ENCODE measurements at regions not wholly inside any gene's neighbourhood (a gene's known extent, or its start where the extent isn't known, plus 50 kb on each side); places are given as distances from the start of the nearest gene placed in this dataset.
"Not testable (repeated sequence)": the region's sequence is repeated elsewhere in the genome, so short reads cannot be mapped to it uniquely, and the experiment has no call there.

DNA sequence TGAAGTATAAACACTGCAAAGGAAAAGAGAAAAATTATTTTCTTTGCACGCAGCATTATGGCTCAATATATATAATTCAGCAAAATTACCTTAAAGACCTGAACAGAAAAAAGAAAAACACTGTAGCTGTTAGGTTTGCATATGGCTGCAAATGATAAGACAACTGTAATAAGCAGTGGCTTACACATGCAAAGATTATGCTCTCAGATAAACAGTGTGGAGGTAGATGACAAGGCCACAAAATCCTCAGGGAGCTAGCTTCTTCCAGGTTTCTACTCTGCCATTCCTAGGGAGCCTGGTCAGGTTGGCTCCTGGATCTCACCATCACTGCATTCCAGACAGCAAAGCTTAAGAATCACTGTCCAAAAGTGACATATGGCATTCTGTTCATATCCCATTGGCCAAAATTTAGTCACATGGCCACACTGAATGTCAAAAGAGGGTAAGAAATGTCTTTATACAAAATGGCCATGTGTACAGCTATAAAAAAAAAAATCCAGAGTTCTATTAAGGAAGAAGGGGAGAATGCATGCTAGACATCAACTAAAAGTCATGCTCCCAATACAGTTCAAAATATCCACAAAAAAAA is 195.2 kb upstream of the SLC7A11 start:
- Histone ChIP-seq H3K4me1 (ENCODE audit: control insufficient read depth in 5 of 5, insufficient read depth in 5 of 5, low read length in 5 of 5) (peaks cover 0 to 2% (median 0%) of the 10 kb centered on the region in 5 donors), H3K36me3 (ENCODE audit: control insufficient read depth in 4 of 4, insufficient read depth in 4 of 4, low read length in 4 of 4) (no peaks in the 10 kb centered on the region), H3K4me3 (no peak overlapping the region), H3K27ac (ENCODE audit: low read depth in 1 of 2, low read length in 1 of 2) (no peak overlapping the region), H3K27me3 (ENCODE audit: control insufficient read depth in 3 of 3, insufficient read depth in 3 of 3, low read length in 2 of 3) (no peaks in the 10 kb centered on the region), H3K9ac (ENCODE audit: insufficient read depth in 1 of 2, low read length in 2 of 2) (no peak overlapping the region), H3K9me3 (ENCODE audit: control insufficient read depth in 4 of 4, insufficient read depth in 3 of 4, low read length in 3 of 4) (peaks cover 0 to 2% (median 0%) of the 10 kb centered on the region in 4 donors)
- ATAC-seq (ENCODE audit: insufficient read depth, low FRiP score) (no peak), DNase-seq (no peak)
- TF ChIP-seq, protein P1, sequence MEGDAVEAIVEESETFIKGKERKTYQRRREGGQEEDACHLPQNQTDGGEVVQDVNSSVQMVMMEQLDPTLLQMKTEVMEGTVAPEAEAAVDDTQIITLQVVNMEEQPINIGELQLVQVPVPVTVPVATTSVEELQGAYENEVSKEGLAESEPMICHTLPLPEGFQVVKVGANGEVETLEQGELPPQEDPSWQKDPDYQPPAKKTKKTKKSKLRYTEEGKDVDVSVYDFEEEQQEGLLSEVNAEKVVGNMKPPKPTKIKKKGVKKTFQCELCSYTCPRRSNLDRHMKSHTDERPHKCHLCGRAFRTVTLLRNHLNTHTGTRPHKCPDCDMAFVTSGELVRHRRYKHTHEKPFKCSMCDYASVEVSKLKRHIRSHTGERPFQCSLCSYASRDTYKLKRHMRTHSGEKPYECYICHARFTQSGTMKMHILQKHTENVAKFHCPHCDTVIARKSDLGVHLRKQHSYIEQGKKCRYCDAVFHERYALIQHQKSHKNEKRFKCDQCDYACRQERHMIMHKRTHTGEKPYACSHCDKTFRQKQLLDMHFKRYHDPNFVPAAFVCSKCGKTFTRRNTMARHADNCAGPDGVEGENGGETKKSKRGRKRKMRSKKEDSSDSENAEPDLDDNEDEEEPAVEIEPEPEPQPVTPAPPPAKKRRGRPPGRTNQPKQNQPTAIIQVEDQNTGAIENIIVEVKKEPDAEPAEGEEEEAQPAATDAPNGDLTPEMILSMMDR (IDR thresholded peaks at IDR 0.05; ENCODE audit: control extremely low read depth, extremely low read depth): no peak
- 94 to 97% methylated on average over 1 of the region's 1 CpG for WGBS, 2 donors

DNA sequence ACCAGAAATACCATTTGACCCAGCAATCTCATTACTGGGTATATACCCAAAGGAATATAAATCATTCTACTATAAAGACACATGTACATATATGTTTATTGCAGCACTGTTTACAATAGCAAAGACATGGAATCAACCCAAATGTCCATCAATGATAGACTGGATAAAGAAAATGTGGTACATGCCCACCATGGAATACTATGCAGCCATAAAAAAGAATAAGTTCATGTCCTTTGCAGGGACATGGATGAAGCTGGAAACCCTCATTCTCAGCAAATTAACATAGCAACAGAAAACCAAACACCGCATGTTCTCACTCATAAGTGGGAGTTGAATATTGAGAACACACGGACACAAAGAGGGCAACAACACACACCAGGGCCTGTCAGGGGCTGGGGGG is 193.6 kb upstream of the SLC7A11 start:
- not testable (repeated sequence) for ATAC-seq (ENCODE audit: insufficient read depth, low FRiP score); H3K27me3 ChIP-seq (ENCODE audit: control insufficient read depth in 3 of 3, insufficient read depth in 3 of 3, low read length in 2 of 3); H3K4me3 ChIP-seq; H3K36me3 ChIP-seq (ENCODE audit: control insufficient read depth in 4 of 4, insufficient read depth in 4 of 4, low read length in 4 of 4); H3K9me3 ChIP-seq (ENCODE audit: control insufficient read depth in 4 of 4, insufficient read depth in 3 of 4, low read length in 3 of 4); DNase-seq; H3K9ac ChIP-seq (ENCODE audit: insufficient read depth in 1 of 2, low read length in 2 of 2); H3K4me1 ChIP-seq (ENCODE audit: control insufficient read depth in 5 of 5, insufficient read depth in 5 of 5, low read length in 5 of 5); H3K27ac ChIP-seq (ENCODE audit: low read depth in 1 of 2, low read length in 1 of 2)
- WGBS, 2 donors: 97 to 100% methylated on average over 2 of the region's 2 CpGs

DNA sequence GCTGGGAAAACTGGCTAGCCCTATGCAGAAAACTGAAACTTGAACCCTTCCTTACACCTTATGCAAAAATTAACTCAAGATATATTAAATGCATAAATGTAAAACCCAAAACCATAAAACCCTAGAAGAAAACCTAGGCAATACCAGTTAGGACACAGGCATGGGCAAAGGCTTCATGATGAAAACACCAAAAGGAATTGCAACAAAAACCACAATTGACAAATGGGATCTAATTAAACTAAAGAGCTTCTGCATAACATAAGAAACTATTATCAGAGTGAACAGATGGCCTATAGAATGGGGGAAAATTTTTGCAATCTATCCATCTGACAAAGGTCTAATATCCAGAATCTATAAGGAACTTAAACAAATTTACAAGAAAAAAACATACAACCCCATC is 192.9 kb upstream of the SLC7A11 start:
- not testable (repeated sequence) for ATAC-seq (ENCODE audit: insufficient read depth, low FRiP score); H3K27me3 ChIP-seq (ENCODE audit: control insufficient read depth in 3 of 3, insufficient read depth in 3 of 3, low read length in 2 of 3); H3K4me1 ChIP-seq (ENCODE audit: control insufficient read depth in 5 of 5, insufficient read depth in 5 of 5, low read length in 5 of 5); H3K4me3 ChIP-seq; DNase-seq; H3K36me3 ChIP-seq (ENCODE audit: control insufficient read depth in 4 of 4, insufficient read depth in 4 of 4, low read length in 4 of 4); H3K9me3 ChIP-seq (ENCODE audit: control insufficient read depth in 4 of 4, insufficient read depth in 3 of 4, low read length in 3 of 4); H3K9ac ChIP-seq (ENCODE audit: insufficient read depth in 1 of 2, low read length in 2 of 2); H3K27ac ChIP-seq (ENCODE audit: low read depth in 1 of 2, low read length in 1 of 2)

DNA sequence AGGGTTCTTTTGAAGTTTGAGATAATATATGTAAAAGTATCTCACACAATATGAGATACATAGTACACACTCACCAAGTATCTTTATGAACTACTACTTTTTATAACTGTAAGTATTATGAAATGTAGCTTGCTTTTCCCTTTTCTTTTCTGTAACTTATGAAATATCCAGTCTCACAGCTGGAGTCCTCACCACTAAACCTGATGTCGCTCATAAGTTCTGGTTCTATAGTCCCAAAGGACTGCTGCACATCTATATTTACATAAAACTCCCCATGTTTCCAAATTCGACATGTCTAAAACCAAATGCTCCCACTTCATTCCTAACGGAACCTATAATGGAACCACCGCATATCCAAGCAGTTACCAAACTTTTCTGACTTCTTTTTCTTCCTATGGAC is 186.5 kb upstream of the SLC7A11 start:
- TF ChIP-seq, protein P1 (IDR thresholded peaks at IDR 0.05; ENCODE audit: control extremely low read depth, extremely low read depth): no peak
- Histone ChIP-seq H3K4me1 (ENCODE audit: control insufficient read depth in 5 of 5, insufficient read depth in 5 of 5, low read length in 5 of 5) (no peaks in the 10 kb centered on the region), H3K36me3 (ENCODE audit: control insufficient read depth in 4 of 4, insufficient read depth in 4 of 4, low read length in 4 of 4) (no peaks in the 10 kb centered on the region), H3K9ac (ENCODE audit: insufficient read depth in 1 of 2, low read length in 2 of 2) (no peak overlapping the region), H3K9me3 (ENCODE audit: control insufficient read depth in 4 of 4, insufficient read depth in 3 of 4, low read length in 3 of 4) (peaks cover 0 to 4% (median 1%) of the 10 kb centered on the region in 4 donors), H3K4me3 (no peak overlapping the region), H3K27me3 (ENCODE audit: control insufficient read depth in 3 of 3, insufficient read depth in 3 of 3, low read length in 2 of 3) (no peaks in the 10 kb centered on the region), H3K27ac (ENCODE audit: low read depth in 1 of 2, low read length in 1 of 2) (no peak overlapping the region)
- WGBS, 2 donors: 84 to 87% methylated on average over 4 of the region's 4 CpGs
- ATAC-seq (ENCODE audit: insufficient read depth, low FRiP score) (no peak), DNase-seq (no peak)
